HL-60 (cell line): ENCODE measurements at regions not wholly inside any gene's neighbourhood (a gene's known extent, or its start where the extent isn't known, plus 50 kb on each side); places are given as distances from the start of the nearest gene placed in this dataset.

Experiments used
- GABPA ChIP-seq: IDR thresholded peaks from 2 replicates; pipeline ENCODE4 v1.6.1; 2012; ENCODE audit warnings: low read depth
- POLR2AphosphoS5 ChIP-seq: IDR thresholded peaks from 2 replicates; pipeline ENCODE4 v1.6.1; 2012; ENCODE audit warnings: low read depth
- TF ChIP-seq, protein P1 (sequence below): IDR thresholded peaks from one replicate; pipeline ENCODE4 v1.5.1; 2011; ENCODE audit warnings: low read length, control low read depth, inconsistent platforms; ENCODE audit not compliant: insufficient read depth
- TF ChIP-seq, protein P2 (sequence below): IDR thresholded peaks from 2 replicates; pipeline ENCODE4 v1.6.1; 2012; ENCODE audit warnings: low read depth; ENCODE audit not compliant: insufficient replicate concordance

DNA sequence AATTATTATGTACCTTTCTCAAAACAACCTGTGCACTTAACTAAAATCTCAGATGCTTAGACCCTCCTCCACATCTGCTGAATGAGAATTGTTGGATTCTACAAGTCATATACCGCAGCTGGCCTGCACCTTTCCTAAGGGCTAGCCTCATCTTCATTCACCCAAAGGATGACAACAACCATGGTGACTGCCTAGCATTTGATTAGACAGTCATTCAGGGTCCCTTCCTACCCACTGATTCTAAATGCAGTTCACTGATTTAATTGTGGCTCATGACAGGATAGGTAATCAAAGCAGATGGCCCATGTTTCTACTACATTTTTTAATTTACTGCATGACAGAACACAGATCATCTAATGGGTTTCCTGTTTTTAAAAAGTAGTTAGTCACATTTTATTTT lies 551.9 kb upstream of the SLC10A2 start:
- TF ChIP-seq, protein P1, sequence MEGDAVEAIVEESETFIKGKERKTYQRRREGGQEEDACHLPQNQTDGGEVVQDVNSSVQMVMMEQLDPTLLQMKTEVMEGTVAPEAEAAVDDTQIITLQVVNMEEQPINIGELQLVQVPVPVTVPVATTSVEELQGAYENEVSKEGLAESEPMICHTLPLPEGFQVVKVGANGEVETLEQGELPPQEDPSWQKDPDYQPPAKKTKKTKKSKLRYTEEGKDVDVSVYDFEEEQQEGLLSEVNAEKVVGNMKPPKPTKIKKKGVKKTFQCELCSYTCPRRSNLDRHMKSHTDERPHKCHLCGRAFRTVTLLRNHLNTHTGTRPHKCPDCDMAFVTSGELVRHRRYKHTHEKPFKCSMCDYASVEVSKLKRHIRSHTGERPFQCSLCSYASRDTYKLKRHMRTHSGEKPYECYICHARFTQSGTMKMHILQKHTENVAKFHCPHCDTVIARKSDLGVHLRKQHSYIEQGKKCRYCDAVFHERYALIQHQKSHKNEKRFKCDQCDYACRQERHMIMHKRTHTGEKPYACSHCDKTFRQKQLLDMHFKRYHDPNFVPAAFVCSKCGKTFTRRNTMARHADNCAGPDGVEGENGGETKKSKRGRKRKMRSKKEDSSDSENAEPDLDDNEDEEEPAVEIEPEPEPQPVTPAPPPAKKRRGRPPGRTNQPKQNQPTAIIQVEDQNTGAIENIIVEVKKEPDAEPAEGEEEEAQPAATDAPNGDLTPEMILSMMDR: no peak
- TF ChIP-seq GABPA: no peak
- TF ChIP-seq, protein P2, sequence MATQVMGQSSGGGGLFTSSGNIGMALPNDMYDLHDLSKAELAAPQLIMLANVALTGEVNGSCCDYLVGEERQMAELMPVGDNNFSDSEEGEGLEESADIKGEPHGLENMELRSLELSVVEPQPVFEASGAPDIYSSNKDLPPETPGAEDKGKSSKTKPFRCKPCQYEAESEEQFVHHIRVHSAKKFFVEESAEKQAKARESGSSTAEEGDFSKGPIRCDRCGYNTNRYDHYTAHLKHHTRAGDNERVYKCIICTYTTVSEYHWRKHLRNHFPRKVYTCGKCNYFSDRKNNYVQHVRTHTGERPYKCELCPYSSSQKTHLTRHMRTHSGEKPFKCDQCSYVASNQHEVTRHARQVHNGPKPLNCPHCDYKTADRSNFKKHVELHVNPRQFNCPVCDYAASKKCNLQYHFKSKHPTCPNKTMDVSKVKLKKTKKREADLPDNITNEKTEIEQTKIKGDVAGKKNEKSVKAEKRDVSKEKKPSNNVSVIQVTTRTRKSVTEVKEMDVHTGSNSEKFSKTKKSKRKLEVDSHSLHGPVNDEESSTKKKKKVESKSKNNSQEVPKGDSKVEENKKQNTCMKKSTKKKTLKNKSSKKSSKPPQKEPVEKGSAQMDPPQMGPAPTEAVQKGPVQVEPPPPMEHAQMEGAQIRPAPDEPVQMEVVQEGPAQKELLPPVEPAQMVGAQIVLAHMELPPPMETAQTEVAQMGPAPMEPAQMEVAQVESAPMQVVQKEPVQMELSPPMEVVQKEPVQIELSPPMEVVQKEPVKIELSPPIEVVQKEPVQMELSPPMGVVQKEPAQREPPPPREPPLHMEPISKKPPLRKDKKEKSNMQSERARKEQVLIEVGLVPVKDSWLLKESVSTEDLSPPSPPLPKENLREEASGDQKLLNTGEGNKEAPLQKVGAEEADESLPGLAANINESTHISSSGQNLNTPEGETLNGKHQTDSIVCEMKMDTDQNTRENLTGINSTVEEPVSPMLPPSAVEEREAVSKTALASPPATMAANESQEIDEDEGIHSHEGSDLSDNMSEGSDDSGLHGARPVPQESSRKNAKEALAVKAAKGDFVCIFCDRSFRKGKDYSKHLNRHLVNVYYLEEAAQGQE: no peak
- TF ChIP-seq POLR2AphosphoS5: no peak
